ENCODE measurements at regions not wholly inside any gene's neighbourhood (a gene's known extent, or its start where the extent isn't known, plus 50 kb on each side); places are given as distances from the start of the nearest gene placed in this dataset.
"Not testable (repeated sequence)": the region's sequence is repeated elsewhere in the genome, so short reads cannot be mapped to it uniquely, and the experiment has no call there.

GRCh38 chr1:188689542-188689941 lies 1788.1 kb downstream of the BRINP3 start:
- DNase-seq = no peak

- DNase-seq = no peak
These were observed 1777.5 kb downstream of the BRINP3 start for GRCh38 chr1:188700116-188700515.

- no peak for DNase-seq
These were observed 1770.9 kb downstream of the BRINP3 start for GRCh38 chr1:188706742-188707141.

- DNase-seq = no peak
These were observed 1768.7 kb downstream of the BRINP3 start for GRCh38 chr1:188708795-188709535.

- no peak for DNase-seq
These were observed 1762.1 kb downstream of the BRINP3 start for GRCh38 chr1:188715566-188715965.

- DNase-seq = no peak
These were observed 1757.9 kb downstream of the BRINP3 start for GRCh38 chr1:188719735-188720134.

GRCh38 chr1:188723332-188724020 lies 1754.2 kb downstream of the BRINP3 start:
- no peak for DNase-seq

GRCh38 chr1:188729039-188729438 lies 1748.6 kb downstream of the BRINP3 start:
- no peak for DNase-seq

- DNase-seq = no peak
These were observed 1742.1 kb downstream of the BRINP3 start for GRCh38 chr1:188735567-188735966.

- DNase-seq = not testable (repeated sequence)
These were observed 1728.4 kb downstream of the BRINP3 start for GRCh38 chr1:188749275-188749674.

- not testable (repeated sequence) for DNase-seq
These were observed 1725.6 kb downstream of the BRINP3 start for GRCh38 chr1:188752027-188752426.

- DNase-seq = not testable (repeated sequence)
These were observed 1719.9 kb downstream of the BRINP3 start for GRCh38 chr1:188757747-188758146.

GRCh38 chr1:188761226-188761625 lies 1716.4 kb downstream of the BRINP3 start:
- DNase-seq = no peak

GRCh38 chr1:188762166-188762743 lies 1715.4 kb downstream of the BRINP3 start:
- DNase-seq = no peak

- no peak for DNase-seq
These were observed 1714.1 kb downstream of the BRINP3 start for GRCh38 chr1:188763541-188763940.

- no peak for DNase-seq
These were observed 1708.5 kb downstream of the BRINP3 start for GRCh38 chr1:188769181-188769580.

- no peak for DNase-seq
These were observed 1707.7 kb downstream of the BRINP3 start for GRCh38 chr1:188769936-188770335.

GRCh38 chr1:188778578-188778977 lies 1699.1 kb downstream of the BRINP3 start:
- no peak for DNase-seq

GRCh38 chr1:188782220-188782841 lies 1695.3 kb downstream of the BRINP3 start:
- no peak for DNase-seq

GRCh38 chr1:188794969-188795368 lies 1682.7 kb downstream of the BRINP3 start:
- DNase-seq = no peak

GRCh38 chr1:188812153-188812552 lies 1665.5 kb downstream of the BRINP3 start:
- DNase-seq = not testable (repeated sequence)

GRCh38 chr1:188812836-188813573 lies 1664.7 kb downstream of the BRINP3 start:
- not testable (repeated sequence) for DNase-seq

- no peak for DNase-seq
These were observed 1659.8 kb downstream of the BRINP3 start for GRCh38 chr1:188817814-188818213.
